HepG2 (cell line): ENCODE measurements at regions not wholly inside any gene's neighbourhood (a gene's known extent, or its start where the extent isn't known, plus 50 kb on each side); places are given as distances from the start of the nearest gene placed in this dataset.

Source experiments
- ATAC-seq: fragments of 200-7000 bp; cut with Tn5 transposase; 3 replicates; pipeline ENCODE4 v1.9.1; 2020; ENCODE audit warnings: mild to moderate bottlenecking, moderate library complexity
- BruUV-seq: library from RNA; stranded (reverse); fragments of 400-500 nt; replicated peaks from 2 replicates; lab custom pipeline; 2021; lab: Mats Ljungman, UMichigan
- CTCF ChIA-PET: fragments of 300-600 bp; formaldehyde crosslinking; extraction: SDS; loops from one replicate; lab custom pipeline; 2021; ENCODE audit warnings: low total read pairs, inconsistent platforms, low intra/inter-chr PET ratio; lab: Yijun Ruan, JAX
- POLR2A ChIA-PET: fragments of 350-600 bp; sonication (Branson Sonifier 250); formaldehyde crosslinking; loops from one replicate; lab custom pipeline; 2020; ENCODE audit warnings: antibody characterized with exemption, inconsistent platforms; lab: Yijun Ruan, JAX
- DNase-seq: peaks from one replicate; pipeline ENCODE4 v3.0.0-alpha.2; 2015; ENCODE audit warnings: low spot score
- FAIRE-seq: peaks from 3 replicates; lab custom pipeline; 2011; peaks lifted over from hg19 to GRCh38; lab: Jason Lieb, UNC
- H2AFZ ChIP-seq: one replicate; pipeline ENCODE4 v1.6.1; 2011; ENCODE audit warnings: low read length, inconsistent platforms
- H3K27ac ChIP-seq: fragments of 300-600 bp; 3 replicates; pipeline ENCODE4 v1.8.0; 2011; ENCODE audit warnings: mixed run types, mild to moderate bottlenecking, mixed read lengths, low read length, inconsistent platforms; ENCODE audit not compliant: insufficient read depth; ENCODE audit errors: extremely low read length
- H3K27me3 ChIP-seq, 2 experiments: fragments of 200-600 bp in 1 of 2; 2 replicates in 1 of 2; 3 replicates in 1 of 2; pipeline versions ENCODE4 v1.6.0 to v1.8.0; 2011; ENCODE audit warnings: low read length in 2 of 2, mild to moderate bottlenecking in 2 of 2, moderate library complexity in 2 of 2, inconsistent platforms in 1 of 2; ENCODE audit not compliant: insufficient read depth in 2 of 2, control insufficient read depth in 1 of 2
- H3K36me3 ChIP-seq, 2 experiments: fragments of 200-600 bp in 1 of 2; replicated peaks in 1 of 2; 2 replicates in 1 of 2; 3 replicates in 1 of 2; pipeline versions ENCODE4 v1.5.1 to v1.8.0; 2011; ENCODE audit warnings: low read length in 2 of 2, inconsistent platforms in 1 of 2; ENCODE audit not compliant: insufficient read depth in 2 of 2, control insufficient read depth in 1 of 2
- H3K4me1 ChIP-seq: 2 replicates; pipeline ENCODE4 v1.5.1; 2012; ENCODE audit warnings: low read length, inconsistent platforms; ENCODE audit not compliant: insufficient read depth
- H3K4me2 ChIP-seq: 2 replicates; pipeline ENCODE4 v1.6.0; 2011; ENCODE audit warnings: low read depth, low read length, inconsistent platforms
- H3K4me3 ChIP-seq, 3 experiments: fragments of 200-600 bp in 1 of 3; sonication (generic), shearing (Covaris generic) in 1 of 3; replicated peaks in 1 of 3; 2 replicates each; pipeline ENCODE4 v1.5.1; 2011 to 2016; ENCODE audit warnings: low read length in 3 of 3, inconsistent platforms in 2 of 3, low read depth in 2 of 3, mild to moderate bottlenecking in 2 of 3, control low read depth in 1 of 3, mixed read lengths in 1 of 3; ENCODE audit not compliant: insufficient read depth in 1 of 3
- H3K79me2 ChIP-seq: one replicate; pipeline ENCODE4 v1.6.1; 2011; ENCODE audit warnings: low read length, inconsistent platforms; ENCODE audit not compliant: insufficient read depth
- H3K9ac ChIP-seq: 2 replicates; pipeline ENCODE4 v1.6.0; 2011; ENCODE audit warnings: mild to moderate bottlenecking, low read depth, low read length, inconsistent platforms; ENCODE audit not compliant: insufficient read depth
- H3K9me3 ChIP-seq: 2 replicates; pipeline ENCODE4 v1.5.1; 2012; ENCODE audit warnings: mild to moderate bottlenecking, low read length
- H4K20me1 ChIP-seq: 2 replicates; pipeline ENCODE4 v1.6.0; 2011; ENCODE audit warnings: inconsistent platforms, mild to moderate bottlenecking, low read length, moderate library complexity; ENCODE audit not compliant: insufficient read depth
- AGO2 ChIP-seq: fragments of 200-400 bp; formaldehyde crosslinking; optimal IDR thresholded peaks from 2 replicates; pipeline ENCODE3; 2017; ENCODE audit warnings: mild to moderate bottlenecking, low read depth, low read length, moderate library complexity
- CREB1 ChIP-seq, 2 experiments: fragments of 450-650 bp in 1 of 2; IDR thresholded peaks; 2 replicates each; pipeline ENCODE4 v1.6.1; 2016 to 2017; ENCODE audit warnings: control low read depth in 1 of 2, mild to moderate bottlenecking in 1 of 2, missing compliant biosample characterization in 1 of 2, missing genetic modification characterization in 1 of 2
- HNRNPH1 ChIP-seq: fragments of 200-400 bp; formaldehyde crosslinking; optimal IDR thresholded peaks from 2 replicates; pipeline ENCODE3; 2017; ENCODE audit warnings: mild to moderate bottlenecking, low read depth, low read length
- NFE2L1 ChIP-seq: sonication (generic); formaldehyde crosslinking; IDR thresholded peaks from 2 replicates; pipeline ENCODE4 v1.4.0; 2020; ENCODE audit warnings: missing genetic modification reagents, mild to moderate bottlenecking, borderline replicate concordance
- PCBP1 ChIP-seq: fragments of 200-400 bp; formaldehyde crosslinking; IDR thresholded peaks from 2 replicates; pipeline ENCODE4 v1.6.1; 2017; ENCODE audit warnings: mild to moderate bottlenecking, low read depth, low read length, borderline replicate concordance
- POLR2A ChIP-seq, 2 experiments: IDR thresholded peaks; 2 replicates each; pipeline ENCODE4 v1.6.1; 2011; ENCODE audit warnings: low read depth in 2 of 2, low read length in 2 of 2, mild to moderate bottlenecking in 1 of 2, moderate library complexity in 1 of 2; ENCODE audit not compliant: insufficient read depth in 1 of 2
- RAD51 ChIP-seq: fragments of 450-650 bp; IDR thresholded peaks from 2 replicates; pipeline ENCODE4 v1.6.1; 2016; ENCODE audit warnings: borderline replicate concordance
- SIN3A ChIP-seq: IDR thresholded peaks from 2 replicates; pipeline ENCODE4 v1.6.1; 2011; ENCODE audit warnings: low read depth, mild to moderate bottlenecking, control low read depth, low read length, borderline replicate concordance
- ZNF430 ChIP-seq: sonication (generic); formaldehyde crosslinking; IDR thresholded peaks from 2 replicates; pipeline ENCODE4 v1.9.0; 2021; ENCODE audit warnings: mild to moderate bottlenecking, missing genetic modification reagents
- ZNF468 ChIP-seq: sonication (generic); formaldehyde crosslinking; IDR thresholded peaks from 2 replicates; pipeline ENCODE4 v1.8.0; 2022; ENCODE audit warnings: mild to moderate bottlenecking, moderate library complexity, missing genetic modification reagents
- ZNF547 ChIP-seq: sonication (generic); formaldehyde crosslinking; IDR thresholded peaks from 2 replicates; pipeline ENCODE4 v1.5.1; 2020; ENCODE audit warnings: mild to moderate bottlenecking, missing genetic modification reagents
- ZNF550 ChIP-seq: sonication (generic); formaldehyde crosslinking; IDR thresholded peaks from 2 replicates; pipeline ENCODE4 v1.4.0; 2020; ENCODE audit warnings: mild to moderate bottlenecking, missing genetic modification reagents, borderline replicate concordance
- WGBS: methylation state at CpG from one replicate; pipeline ENCODE4 v1.1.6; 2017; ENCODE audit warnings: low lambda C conversion rate; 5-methylcytosine and 5-hydroxymethylcytosine counted together
- in situ Hi-C: cut with HindIII; loops from 2 replicates; pipeline ENCODE4 v1.10.0; 2017; ENCODE audit warnings: low pct_unique_long_range_greater_than_20kb; ENCODE audit not compliant: extremely low pct_ligation_motif_present
- intact Hi-C: fragments of 100-400 bp; cut with micrococcal nuclease; formaldehyde crosslinking; loops from one replicate; pipeline ENCODE4 v1.10.0; 2022; ENCODE audit not compliant: unreplicated experiment
- TF ChIP-seq, protein P1 (sequence below): sonication (generic); formaldehyde crosslinking; IDR thresholded peaks from 2 replicates; pipeline ENCODE4 v1.4.0; 2020; ENCODE audit warnings: mild to moderate bottlenecking, missing genetic modification reagents

DNA sequence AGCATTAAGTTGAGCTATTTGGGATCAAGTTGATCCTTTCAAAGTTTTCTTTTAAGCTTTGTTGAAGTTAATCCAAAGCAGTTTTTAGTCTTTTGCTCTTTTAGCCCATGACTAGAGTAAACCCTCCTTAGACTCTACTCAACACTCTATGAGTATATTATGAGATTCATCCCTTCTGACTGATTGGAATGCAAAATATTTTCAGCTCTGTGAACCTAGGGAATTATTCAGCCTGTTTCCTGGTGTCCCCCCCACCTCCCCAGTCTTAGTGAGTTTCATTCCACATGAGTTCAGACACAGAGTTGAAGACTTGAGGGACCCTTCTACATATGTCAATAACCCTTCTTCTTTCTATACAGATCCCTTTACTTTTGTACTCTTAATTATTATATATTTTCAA, 413.7 kb downstream of the RFPL4B start:
- intact Hi-C loops: no loop called here
- in situ Hi-C loops: no loop called here
- Histone ChIP-seq H3K4me2 (no peak overlapping the region), H3K79me2 (no peaks in the 10 kb centered on the region), H3K4me3 (no peak overlapping the region), H4K20me1 (no peaks in the 10 kb centered on the region), H3K27me3 (no peaks in the 10 kb centered on the region), H3K9me3 (no peaks in the 10 kb centered on the region), H3K27ac (no peak overlapping the region), H3K4me1 (no peaks in the 10 kb centered on the region), H3K36me3 (no peaks in the 10 kb centered on the region), H3K9ac (no peak overlapping the region)
- ATAC-seq: no peak
- ChIA-PET POLR2A (no interaction called here), CTCF (no interaction called here)
- DNase-seq: no peak
- FAIRE-seq: no peak
- TF ChIP-seq NFE2L1 (CRISPR knock-in tag): no peak
- TF ChIP-seq ZNF430 (CRISPR knock-in tag): no peak
- TF ChIP-seq ZNF550 (CRISPR knock-in tag): no peak
- TF ChIP-seq CREB1 (IDR thresholded peaks at IDR 0.05): no peak
- TF ChIP-seq CREB1 (CRISPR knock-in tag; IDR thresholded peaks at IDR 0.05): no peak
- TF ChIP-seq, all 625 proteins: peak for 0
- no peak overlapping the region for H2AFZ ChIP-seq
- no TSS peak for BruUV-seq

DNA sequence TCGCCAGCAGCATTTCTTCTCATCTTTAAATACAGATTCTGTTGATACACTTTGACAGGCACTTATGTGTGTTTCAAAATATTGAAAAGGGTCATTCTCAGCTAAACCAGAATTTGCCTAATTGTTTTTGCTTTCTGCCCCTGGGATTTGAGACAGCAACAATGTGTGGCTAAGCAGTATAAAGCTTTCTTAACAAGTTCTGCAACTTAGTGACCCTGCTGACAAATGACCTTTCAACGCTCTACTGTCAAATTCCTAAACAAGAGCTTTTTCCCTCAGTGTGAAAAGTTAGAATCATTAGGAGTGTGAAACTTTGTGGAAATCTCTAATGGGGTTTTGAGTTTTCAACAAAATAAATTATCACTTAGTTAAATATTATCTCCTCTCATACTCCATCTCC, 414.6 kb downstream of the RFPL4B start:
- DNase-seq: no peak
- in situ Hi-C loops (no loop called here), intact Hi-C loops (no loop called here)
- 30% methylated on average over 2 of the region's 2 CpGs for WGBS
- ChIA-PET POLR2A (no interaction called here), CTCF (no interaction called here)
- H3K9me3 ChIP-seq: no peaks in the 10 kb centered on the region
- no peak overlapping the region for H3K4me3 ChIP-seq
- FAIRE-seq: no peak
- no peaks in the 10 kb centered on the region for H3K4me1 ChIP-seq
- no TSS peak for BruUV-seq
- no peak overlapping the region for H3K4me2 ChIP-seq
- H3K27me3 ChIP-seq: no peaks in the 10 kb centered on the region
- H3K9ac ChIP-seq: no peak overlapping the region
- no peaks in the 10 kb centered on the region for H3K79me2 ChIP-seq
- H3K27ac ChIP-seq: no peak overlapping the region
- no peak overlapping the region for H2AFZ ChIP-seq
- TF ChIP-seq SIN3A (no peak), POLR2A (IDR thresholded peaks at IDR 0.05; ENCODE audit: insufficient read depth in 1 of 2, low read depth in 2 of 2, low read length in 2 of 2) (no peak), RAD51 (no peak), AGO2 (no peak), HNRNPH1 (no peak), ZNF547 (CRISPR knock-in tag) (no peak), ZNF468 (CRISPR knock-in tag) (no peak), PCBP1 (no peak)
- TF ChIP-seq, protein P1, sequence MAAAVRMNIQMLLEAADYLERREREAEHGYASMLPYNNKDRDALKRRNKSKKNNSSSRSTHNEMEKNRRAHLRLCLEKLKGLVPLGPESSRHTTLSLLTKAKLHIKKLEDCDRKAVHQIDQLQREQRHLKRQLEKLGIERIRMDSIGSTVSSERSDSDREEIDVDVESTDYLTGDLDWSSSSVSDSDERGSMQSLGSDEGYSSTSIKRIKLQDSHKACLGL (CRISPR knock-in tag): no peak
- no peaks in the 10 kb centered on the region for H4K20me1 ChIP-seq
- H3K36me3 ChIP-seq: no peaks in the 10 kb centered on the region
- ATAC-seq: no peak
